Suprapubic skin (tissue), 4 donors: ENCODE measurements at regions not wholly inside any gene's neighbourhood (a gene's known extent, or its start where the extent isn't known, plus 50 kb on each side); places are given as distances from the start of the nearest gene placed in this dataset.

Experiments
- DNase-seq, 2 donors: peaks; one replicate each; pipeline ENCODE4 v3.0.0-alpha.2; 2019; ENCODE audit warnings: low spot score in 2 of 2
- H3K27ac ChIP-seq: fragments of 200-600 bp; sonication (generic); one replicate; pipeline ENCODE4 v1.5.1; 2019
- H3K27me3 ChIP-seq: fragments of 200-600 bp; sonication (generic); one replicate; pipeline ENCODE4 v1.5.1; 2019
- H3K36me3 ChIP-seq: fragments of 200-600 bp; sonication (generic); one replicate; pipeline ENCODE4 v1.5.1; 2019
- H3K4me1 ChIP-seq: fragments of 200-600 bp; sonication (generic); one replicate; pipeline ENCODE4 v1.5.1; 2019
- H3K4me3 ChIP-seq: fragments of 200-600 bp; sonication (generic); one replicate; pipeline ENCODE4 v1.5.1; 2019; ENCODE audit warnings: mild to moderate bottlenecking
- H3K9me3 ChIP-seq: fragments of 200-600 bp; sonication (generic); one replicate; pipeline ENCODE4 v1.5.1; 2019
- EP300 ChIP-seq: sonication (generic); formaldehyde crosslinking; IDR thresholded peaks from one replicate; pipeline ENCODE4 v1.6.1; 2017; ENCODE audit warnings: antibody characterized with exemption
- POLR2A ChIP-seq, 2 donors: fragments of 450-650 bp; IDR thresholded peaks; one replicate each; pipeline ENCODE4 v1.6.1; 2017; ENCODE audit warnings: antibody characterized with exemption in 2 of 2, mild to moderate bottlenecking in 2 of 2, moderate library complexity in 2 of 2
- POLR2AphosphoS5 ChIP-seq, 3 donors: sonication (generic); formaldehyde crosslinking; IDR thresholded peaks; one replicate each; pipeline ENCODE4 v1.6.1; 2017; ENCODE audit warnings: antibody characterized with exemption in 3 of 3
- WGBS: methylation state at CpG from one replicate; pipeline ENCODE4 v1.1.5; 2018; 5-methylcytosine and 5-hydroxymethylcytosine counted together
- TF ChIP-seq, protein P1 (sequence below), 2 donors: fragments of 200-600 bp in 1 of 2; fragments of 450-650 bp in 1 of 2; sonication (generic) in 1 of 2; IDR thresholded peaks; one replicate each; pipeline ENCODE4 v1.5.1; 2016 to 2019; ENCODE audit warnings: antibody characterized with exemption in 2 of 2, mild to moderate bottlenecking in 1 of 2, moderate library complexity in 1 of 2

DNA sequence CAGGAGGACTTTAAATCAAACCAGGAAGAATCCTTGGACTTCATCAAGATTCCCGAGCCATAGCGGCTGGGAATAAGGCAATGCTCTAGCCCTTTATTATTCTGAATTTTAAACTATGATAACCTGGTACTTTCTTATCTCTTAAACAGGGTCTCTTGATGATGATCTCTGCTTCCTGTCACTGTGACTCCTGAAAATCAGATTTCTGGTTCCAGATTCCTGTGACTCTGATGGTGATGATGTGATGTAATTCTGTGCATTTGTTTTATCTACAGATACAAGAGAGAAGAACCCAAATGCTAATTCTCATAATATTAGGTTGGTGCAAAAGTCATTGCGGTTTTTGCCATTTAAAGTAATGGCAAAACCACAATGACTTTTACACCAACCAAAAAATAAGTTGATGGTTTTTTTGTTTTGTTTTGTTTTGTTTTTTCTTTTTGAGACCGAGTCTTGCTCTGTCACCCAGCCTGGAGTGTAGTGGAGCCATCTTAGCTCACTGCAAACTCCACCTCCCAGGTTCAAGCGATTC lies 116.3 kb upstream of the CREB1 start:
- TF ChIP-seq POLR2A (IDR thresholded peaks at IDR 0.05) (no peak), POLR2AphosphoS5 (IDR thresholded peaks at IDR 0.05) (no peak), EP300 (no peak)
- TF ChIP-seq, protein P1, sequence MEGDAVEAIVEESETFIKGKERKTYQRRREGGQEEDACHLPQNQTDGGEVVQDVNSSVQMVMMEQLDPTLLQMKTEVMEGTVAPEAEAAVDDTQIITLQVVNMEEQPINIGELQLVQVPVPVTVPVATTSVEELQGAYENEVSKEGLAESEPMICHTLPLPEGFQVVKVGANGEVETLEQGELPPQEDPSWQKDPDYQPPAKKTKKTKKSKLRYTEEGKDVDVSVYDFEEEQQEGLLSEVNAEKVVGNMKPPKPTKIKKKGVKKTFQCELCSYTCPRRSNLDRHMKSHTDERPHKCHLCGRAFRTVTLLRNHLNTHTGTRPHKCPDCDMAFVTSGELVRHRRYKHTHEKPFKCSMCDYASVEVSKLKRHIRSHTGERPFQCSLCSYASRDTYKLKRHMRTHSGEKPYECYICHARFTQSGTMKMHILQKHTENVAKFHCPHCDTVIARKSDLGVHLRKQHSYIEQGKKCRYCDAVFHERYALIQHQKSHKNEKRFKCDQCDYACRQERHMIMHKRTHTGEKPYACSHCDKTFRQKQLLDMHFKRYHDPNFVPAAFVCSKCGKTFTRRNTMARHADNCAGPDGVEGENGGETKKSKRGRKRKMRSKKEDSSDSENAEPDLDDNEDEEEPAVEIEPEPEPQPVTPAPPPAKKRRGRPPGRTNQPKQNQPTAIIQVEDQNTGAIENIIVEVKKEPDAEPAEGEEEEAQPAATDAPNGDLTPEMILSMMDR (IDR thresholded peaks at IDR 0.05): no peak
- peaks cover 13% of the 10 kb centered on the region for H3K4me1 ChIP-seq
- no peaks in the 10 kb centered on the region for H3K27me3 ChIP-seq
- H3K27ac ChIP-seq: no peak overlapping the region
- WGBS: 93% methylated on average over 5 of the region's 5 CpGs
- H3K9me3 ChIP-seq: no peaks in the 10 kb centered on the region
- H3K36me3 ChIP-seq: no peaks in the 10 kb centered on the region
- DNase-seq: no peak
- no peak overlapping the region for H3K4me3 ChIP-seq

DNA sequence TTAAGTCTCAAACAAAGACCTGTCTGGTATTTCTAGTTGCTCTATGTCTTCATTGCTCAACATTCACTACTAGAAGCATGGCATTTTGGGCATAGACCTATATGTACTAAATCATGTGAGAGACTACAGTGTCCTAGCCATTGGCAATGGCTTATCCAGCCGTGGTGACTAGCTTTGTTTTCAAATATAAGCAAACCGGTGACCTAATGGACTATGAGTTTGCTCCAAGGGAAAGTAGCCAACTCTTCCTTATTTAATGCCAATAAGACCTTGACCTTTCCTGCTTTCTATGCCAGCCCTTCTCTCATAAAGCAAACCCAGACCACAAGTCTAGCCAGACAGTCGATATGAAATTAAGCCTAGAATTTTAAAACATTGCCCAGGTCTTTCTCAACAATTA lies 113.7 kb upstream of the CREB1 start:
- no peaks in the 10 kb centered on the region for H3K27me3 ChIP-seq
- no peaks in the 10 kb centered on the region for H3K4me1 ChIP-seq
- H3K27ac ChIP-seq: no peak overlapping the region
- no peaks in the 10 kb centered on the region for H3K36me3 ChIP-seq
- 80% methylated on average over 3 of the region's 3 CpGs for WGBS
- no peaks in the 10 kb centered on the region for H3K9me3 ChIP-seq
- TF ChIP-seq POLR2AphosphoS5 (IDR thresholded peaks at IDR 0.05) (no peak), POLR2A (IDR thresholded peaks at IDR 0.05) (no peak), EP300 (no peak)
- TF ChIP-seq, protein P1 (IDR thresholded peaks at IDR 0.05): no peak
- no peak for DNase-seq
- no peak overlapping the region for H3K4me3 ChIP-seq

DNA sequence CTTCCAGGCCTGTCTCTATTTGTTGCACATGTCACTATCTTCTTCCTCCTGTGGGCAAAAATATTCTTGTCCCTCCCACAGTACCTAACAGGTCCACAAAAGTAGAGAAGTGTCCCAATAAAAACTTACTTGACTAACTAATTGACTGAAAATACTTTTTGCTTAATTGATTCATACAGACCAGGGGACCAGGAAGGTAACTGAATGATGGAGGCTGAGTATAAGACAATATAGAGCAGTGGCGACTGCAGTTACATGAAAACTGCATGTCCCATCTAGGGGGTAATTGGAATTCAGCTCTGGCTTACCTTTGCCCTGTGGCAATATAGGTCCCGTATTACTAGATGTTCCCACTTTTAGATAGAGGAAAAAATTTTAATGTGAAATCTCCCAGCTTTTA lies 112.9 kb upstream of the CREB1 start:
- WGBS: 88% methylated on average over 2 of the region's 2 CpGs
- no peaks in the 10 kb centered on the region for H3K27me3 ChIP-seq
- H3K36me3 ChIP-seq: no peaks in the 10 kb centered on the region
- no peak for DNase-seq
- H3K4me1 ChIP-seq: no peaks in the 10 kb centered on the region
- TF ChIP-seq EP300 (no peak), POLR2A (IDR thresholded peaks at IDR 0.05) (no peak), POLR2AphosphoS5 (IDR thresholded peaks at IDR 0.05) (no peak)
- TF ChIP-seq, protein P1 (IDR thresholded peaks at IDR 0.05): no peak
- H3K27ac ChIP-seq: no peak overlapping the region
- no peaks in the 10 kb centered on the region for H3K9me3 ChIP-seq
- no peak overlapping the region for H3K4me3 ChIP-seq

DNA sequence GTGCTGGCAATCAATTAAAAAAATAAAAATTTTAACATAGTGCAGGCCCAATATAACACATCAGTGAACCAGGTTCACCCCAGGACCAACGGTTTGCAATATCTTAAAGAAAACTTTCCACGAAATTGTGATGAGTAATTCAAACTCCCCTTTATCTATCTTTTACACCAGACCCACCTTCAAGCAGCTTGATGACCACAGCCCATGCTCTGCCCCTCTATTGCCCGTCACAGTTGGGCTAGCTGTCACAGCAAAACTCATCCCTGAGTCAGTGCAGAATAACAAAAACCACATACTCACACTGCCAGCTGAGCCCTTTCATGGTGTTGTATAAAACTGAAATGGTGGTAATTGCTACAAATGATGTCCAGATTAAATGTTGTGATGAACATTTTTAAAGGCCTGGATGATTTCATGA lies 112.5 kb upstream of the CREB1 start:
- no peak overlapping the region for H3K27ac ChIP-seq
- TF ChIP-seq EP300 (no peak), POLR2A (IDR thresholded peaks at IDR 0.05) (no peak), POLR2AphosphoS5 (IDR thresholded peaks at IDR 0.05) (no peak)
- TF ChIP-seq, protein P1 (IDR thresholded peaks at IDR 0.05): no peak
- no peaks in the 10 kb centered on the region for H3K36me3 ChIP-seq
- H3K9me3 ChIP-seq: no peaks in the 10 kb centered on the region
- no peak overlapping the region for H3K4me3 ChIP-seq
- H3K4me1 ChIP-seq: no peaks in the 10 kb centered on the region
- no peaks in the 10 kb centered on the region for H3K27me3 ChIP-seq
- DNase-seq: no peak
- WGBS: 87% methylated on average over 3 of the region's 3 CpGs

DNA sequence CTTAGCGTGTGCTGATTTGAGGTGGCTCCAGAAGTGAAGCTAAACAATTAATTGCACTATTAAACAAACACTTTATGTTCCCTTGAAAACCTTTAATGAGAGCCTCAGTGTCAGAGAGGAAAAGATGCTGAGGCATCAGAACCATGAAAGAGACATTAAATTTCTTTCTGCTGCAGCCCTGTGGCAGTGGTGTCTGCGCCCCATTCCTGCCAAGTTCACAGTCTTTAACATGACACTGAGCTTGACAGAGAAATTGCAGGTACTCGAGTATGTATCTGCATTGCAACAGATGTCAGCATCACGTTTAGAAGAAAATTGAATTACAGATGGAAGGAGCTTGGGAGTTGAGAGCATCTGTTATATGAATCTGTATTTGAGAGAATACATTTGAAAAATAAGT lies 111.3 kb upstream of the CREB1 start:
- H3K4me3 ChIP-seq: no peak overlapping the region
- TF ChIP-seq EP300 (no peak), POLR2A (IDR thresholded peaks at IDR 0.05) (no peak), POLR2AphosphoS5 (IDR thresholded peaks at IDR 0.05) (no peak)
- TF ChIP-seq, protein P1 (IDR thresholded peaks at IDR 0.05): no peak
- DNase-seq: no peak
- no peaks in the 10 kb centered on the region for H3K4me1 ChIP-seq
- H3K9me3 ChIP-seq: no peaks in the 10 kb centered on the region
- 55% methylated on average over 4 of the region's 4 CpGs for WGBS
- H3K36me3 ChIP-seq: no peaks in the 10 kb centered on the region
- H3K27me3 ChIP-seq: no peaks in the 10 kb centered on the region
- H3K27ac ChIP-seq: no peak overlapping the region
